ENCODE measurements at regions not wholly inside any gene's neighbourhood (a gene's known extent, or its start where the extent isn't known, plus 50 kb on each side); places are given as distances from the start of the nearest gene placed in this dataset.

GRCh38 chr17:71969500-71969899 is 151.3 kb upstream of the SOX9 start:
- DNase-seq: no peak

GRCh38 chr17:71970312-71970711 is 150.5 kb upstream of the SOX9 start:
- DNase-seq: peak; percentile 0

DNA sequence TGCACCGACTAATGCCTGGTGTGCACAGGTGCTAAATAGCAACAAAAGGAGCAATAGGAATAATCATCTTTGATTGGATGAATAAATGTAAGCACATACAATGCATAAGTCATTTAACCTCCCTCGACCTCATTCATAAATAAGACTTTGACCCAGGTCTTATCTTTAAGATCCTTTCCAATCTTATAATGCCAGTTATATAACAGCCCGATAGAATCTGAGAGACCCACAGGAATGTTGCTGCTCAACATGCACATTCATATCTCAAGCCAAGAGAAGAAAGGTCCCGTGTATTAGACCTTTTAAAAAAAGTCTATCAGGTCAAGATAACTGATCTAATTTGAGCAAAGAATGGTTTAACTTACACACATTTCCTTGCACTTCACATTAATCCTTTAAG is 146.8 kb upstream of the SOX9 start:
- DNase-seq: no peak

DNA sequence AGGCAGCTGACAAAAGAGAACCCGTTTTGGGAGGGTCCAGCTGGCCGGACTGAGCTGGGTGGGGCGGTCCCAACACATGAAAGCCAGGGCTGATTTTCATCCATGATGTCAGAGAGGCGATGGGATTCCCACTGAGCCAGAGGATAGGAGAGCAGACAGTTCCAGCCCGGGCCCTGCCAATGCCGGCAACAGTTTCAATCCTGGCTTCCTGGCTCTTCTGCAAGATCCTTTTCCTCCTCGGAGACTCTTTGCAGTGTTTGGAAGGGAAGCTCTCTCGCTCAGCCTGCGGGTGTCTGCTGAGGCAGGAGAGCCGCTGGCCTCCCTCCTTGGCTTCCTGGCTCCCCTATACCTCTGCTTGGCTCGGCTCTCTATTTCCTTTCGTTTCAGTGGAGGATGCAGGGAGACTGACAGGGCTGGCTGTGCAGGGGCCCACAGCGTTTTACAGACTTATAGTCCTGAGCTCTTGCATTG is 145.5 kb upstream of the SOX9 start:
- no peak for DNase-seq

DNA sequence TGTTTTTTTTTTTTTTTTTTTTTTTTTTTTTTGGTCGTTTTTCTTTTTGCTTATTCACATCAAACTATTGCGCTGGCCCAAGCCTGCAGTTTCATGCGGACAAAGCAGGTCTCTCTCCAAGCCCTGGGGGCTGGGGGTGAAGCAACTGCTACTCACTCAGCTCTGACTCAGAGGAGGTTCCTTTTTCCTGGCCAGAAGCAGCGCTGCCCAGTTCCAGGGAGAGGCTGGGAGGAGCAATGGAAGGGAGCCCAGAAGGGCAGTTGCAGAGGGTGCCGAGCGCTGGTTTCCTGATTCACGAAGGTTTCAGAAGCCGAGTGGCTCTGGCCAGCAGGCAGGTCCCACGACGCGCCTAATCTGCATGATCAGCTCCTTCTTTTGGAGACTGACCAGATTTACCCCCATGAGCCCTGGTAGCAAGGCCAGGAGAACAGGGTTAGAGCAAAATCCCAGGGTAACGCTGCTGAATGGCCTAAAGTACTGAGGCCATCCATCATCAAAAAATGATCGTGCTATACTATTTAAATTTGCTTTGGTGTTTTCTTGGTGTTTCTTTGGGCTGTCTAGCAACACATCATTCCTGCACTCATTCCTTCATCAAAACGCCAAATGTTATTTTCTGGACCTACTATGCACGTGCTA is 144.7 kb upstream of the SOX9 start:
- DNase-seq: no peak

DNA sequence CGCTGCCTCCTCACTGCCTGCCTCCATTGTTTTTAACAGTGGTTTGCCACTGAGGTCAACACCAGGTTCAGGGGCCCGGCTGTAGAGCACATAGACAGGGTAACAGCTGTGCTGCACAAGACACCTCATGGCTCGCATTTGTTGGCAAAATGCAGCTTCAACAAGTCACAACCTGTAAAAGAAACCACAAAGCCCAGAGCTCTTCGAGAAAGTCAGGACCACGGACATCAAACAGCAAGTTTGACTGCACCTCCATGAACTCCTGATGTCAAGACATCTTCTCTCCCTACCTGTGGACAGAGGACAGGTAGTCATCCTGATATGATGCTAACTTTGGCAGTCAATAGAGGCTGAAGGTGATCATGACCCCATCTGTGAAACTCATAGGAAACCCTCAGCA is 142.4 kb upstream of the SOX9 start:
- no peak for DNase-seq

DNA sequence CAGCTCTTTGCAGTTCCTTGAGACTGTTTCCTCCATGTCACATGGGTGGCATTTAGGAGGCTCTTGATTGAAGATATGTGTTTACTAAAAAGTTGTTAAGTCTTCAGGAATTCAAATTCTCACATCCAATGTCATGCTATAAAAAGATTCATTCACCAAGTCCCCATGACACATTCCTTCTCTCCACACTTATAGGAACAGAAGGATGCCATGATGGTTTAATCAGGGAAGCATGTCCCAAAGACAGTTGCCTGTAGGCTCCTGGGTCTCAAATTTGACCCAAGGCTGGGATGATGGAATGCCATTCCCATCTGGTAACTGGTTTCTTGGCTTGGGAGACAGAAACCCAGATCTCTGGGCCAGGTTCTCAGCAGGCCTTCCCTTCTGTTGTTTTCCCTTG is 140.6 kb upstream of the SOX9 start:
- no peak for DNase-seq

- no peak for DNase-seq
Observed at GRCh38 chr17:71983828-71984227, 137.0 kb upstream of the SOX9 start.

DNA sequence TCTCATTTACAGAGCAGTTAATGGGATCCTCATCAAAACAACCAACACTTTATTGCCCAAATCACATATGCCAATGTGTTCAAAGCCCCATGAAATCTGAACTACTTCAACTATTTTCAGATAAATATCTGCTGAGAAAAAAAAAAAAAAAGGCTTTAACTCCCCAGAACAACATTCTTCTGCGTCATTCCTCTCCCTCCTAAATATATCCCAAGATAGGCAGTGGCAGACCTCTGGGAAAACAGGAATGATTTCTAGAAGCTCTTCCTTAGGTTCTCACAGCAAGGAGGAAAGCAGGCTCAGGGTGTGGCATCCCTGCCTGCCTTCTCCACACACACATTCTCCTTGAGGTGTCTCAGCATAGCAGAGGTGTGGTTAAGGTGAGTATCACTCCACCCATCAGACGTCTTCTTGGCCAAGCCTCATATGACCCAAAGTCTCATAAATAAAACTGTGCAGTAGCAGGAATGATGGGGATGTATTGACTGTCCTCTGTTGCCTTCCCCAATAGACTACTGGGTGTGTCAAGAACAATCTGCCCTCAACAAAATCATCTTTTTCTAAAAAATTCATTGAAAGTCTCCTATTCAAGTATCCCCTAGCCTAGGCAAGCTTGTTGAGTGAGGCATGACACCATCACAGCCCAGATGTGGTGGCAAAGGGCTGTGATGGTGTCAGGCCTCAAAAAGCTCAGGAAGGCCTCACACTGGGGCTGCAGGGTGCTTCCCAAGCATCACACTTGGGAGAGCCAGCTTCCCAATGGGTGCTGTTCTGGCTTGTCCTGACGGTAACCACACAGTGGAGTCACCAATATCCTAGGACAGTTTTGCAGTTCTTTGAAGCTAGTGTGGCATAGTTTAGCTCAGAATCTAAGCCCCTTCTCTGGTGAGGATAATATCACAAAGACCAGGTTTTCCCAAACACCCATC is 135.4 kb upstream of the SOX9 start:
- no peak for DNase-seq

DNA sequence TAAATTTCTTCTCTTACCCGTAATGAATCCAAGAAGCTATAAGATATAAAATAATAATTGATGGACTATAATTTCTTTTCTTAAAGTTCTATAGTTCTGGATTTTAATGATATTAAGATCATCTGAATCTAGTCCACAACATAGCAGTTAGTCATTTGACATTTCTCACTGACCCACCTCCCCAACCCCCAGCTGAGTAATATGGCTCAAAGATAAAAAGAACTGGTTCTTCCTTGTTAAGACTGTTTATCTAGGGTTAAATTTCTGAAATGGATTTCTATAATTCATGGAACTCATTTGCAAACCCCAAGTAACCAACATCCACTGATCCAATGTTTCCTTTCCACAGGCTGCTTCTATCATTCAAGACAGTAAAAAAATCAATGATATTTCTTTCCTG is 133.9 kb upstream of the SOX9 start:
- no peak for DNase-seq

- no peak for DNase-seq
Observed at GRCh38 chr17:71987634-71988033, 133.2 kb upstream of the SOX9 start.

- no peak for DNase-seq
Observed at GRCh38 chr17:71989117-71989516, 131.7 kb upstream of the SOX9 start.

DNA sequence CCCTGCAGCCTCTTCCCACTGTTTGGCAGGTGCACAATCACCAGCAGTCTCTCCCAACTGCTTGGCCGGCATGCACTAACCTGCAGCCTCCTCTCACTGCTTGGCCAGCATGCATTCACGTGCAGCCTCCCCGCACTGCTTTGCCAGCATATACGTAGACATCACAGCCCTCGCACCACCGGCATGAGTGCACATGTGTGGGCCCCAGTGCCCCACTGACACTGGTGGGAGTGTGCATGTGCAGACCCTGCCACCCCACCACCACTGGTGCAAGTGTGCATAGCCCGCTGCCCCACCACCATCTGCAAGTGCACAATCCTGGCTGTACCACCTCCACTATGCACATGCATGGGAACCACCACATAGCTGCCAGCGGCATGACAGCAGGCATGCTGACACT is 127.5 kb upstream of the SOX9 start:
- DNase-seq: no peak

DNA sequence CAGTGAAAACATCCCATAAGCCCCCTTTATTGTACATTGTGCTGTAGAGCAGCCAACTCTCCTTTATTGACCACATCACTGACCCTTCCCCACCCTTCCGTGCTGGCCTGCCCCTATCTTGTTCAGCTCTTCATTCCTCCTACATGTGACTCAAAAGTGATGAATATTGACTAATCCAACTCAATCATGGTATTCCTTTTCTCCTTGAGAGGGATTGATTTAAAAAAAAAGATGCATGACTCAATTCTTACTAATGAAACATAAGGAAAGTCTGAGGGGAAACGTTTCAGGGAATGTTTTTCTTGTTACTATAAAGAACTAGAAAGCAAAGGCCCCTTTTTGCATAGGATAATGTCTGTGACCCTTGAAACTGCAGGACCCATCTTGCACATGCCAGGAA is 125.2 kb upstream of the SOX9 start:
- no peak for DNase-seq

- DNase-seq: no peak
Observed at GRCh38 chr17:72004011-72004427, 116.8 kb upstream of the SOX9 start.

- no peak for DNase-seq
Observed at GRCh38 chr17:72004611-72005331, 116.0 kb upstream of the SOX9 start.

GRCh38 chr17:72005332-72006163 is 115.3 kb upstream of the SOX9 start:
- no peak for DNase-seq

GRCh38 chr17:72008236-72008876 is 112.5 kb upstream of the SOX9 start:
- no peak for DNase-seq

DNA sequence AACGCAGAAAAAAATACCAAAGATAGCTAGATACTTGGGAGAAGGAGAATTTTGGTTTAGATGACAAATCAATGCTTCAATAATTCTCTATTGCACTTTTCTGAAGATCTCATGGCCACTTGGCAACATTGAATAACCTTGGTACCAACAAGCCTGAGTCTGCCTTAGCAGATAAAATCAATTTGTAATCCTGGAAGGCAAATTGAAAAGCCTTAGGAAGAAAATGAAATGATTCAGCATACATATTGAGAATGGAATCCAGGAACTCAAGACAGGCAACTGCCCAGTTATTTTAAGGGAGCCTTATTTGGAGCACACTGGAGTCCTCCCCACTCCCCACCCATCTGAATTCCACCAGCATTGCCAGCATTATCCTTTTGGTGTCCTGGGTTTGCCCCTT is 109.3 kb upstream of the SOX9 start:
- DNase-seq: no peak

GRCh38 chr17:72021417-72022041 is 99.3 kb upstream of the SOX9 start:
- no peak for DNase-seq

Data from NCI-H2029 (cell line).